ENCODE measurements at regions not wholly inside any gene's neighbourhood (a gene's known extent, or its start where the extent isn't known, plus 50 kb on each side); places are given as distances from the start of the nearest gene placed in this dataset.

- H3K27me3 Mint-ChIP-seq = no peaks in the 10 kb centered on the region
- H3K4me1 Mint-ChIP-seq (ENCODE audit: low read depth) = no peaks in the 10 kb centered on the region
- no peak for DNase-seq
- no peak overlapping the region for H3K4me3 Mint-ChIP-seq
- no peaks in the 10 kb centered on the region for H3K36me3 Mint-ChIP-seq (ENCODE audit: low read depth)
- H3K27ac Mint-ChIP-seq = no peak overlapping the region
- H3K9me3 Mint-ChIP-seq = peaks cover 12% of the 10 kb centered on the region
Observed at GRCh38 chr2:125106710-125107109, 1081.6 kb downstream of the CNTNAP5 start.

DNA sequence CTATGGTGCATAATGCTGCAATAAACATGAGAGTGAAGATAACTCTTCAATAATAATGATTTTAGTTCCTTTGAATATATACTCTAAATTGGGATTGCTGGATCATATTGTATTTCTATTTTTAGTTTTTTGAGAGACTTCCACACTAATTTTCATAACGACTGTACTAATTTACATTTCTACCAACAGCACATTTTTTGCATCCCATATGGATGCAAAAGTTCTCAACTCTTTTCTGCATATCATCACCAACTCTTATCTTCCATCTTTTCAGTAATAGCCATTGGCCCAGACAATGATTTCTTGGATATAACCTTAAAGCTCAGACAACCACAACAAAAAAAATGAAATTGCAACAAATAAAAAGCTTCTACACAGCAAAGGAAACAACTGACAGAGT lies 1082.4 kb downstream of the CNTNAP5 start:
- Mint-ChIP-seq H3K36me3 (ENCODE audit: low read depth) (no peaks in the 10 kb centered on the region), H3K4me3 (no peak overlapping the region), H3K27ac (no peak overlapping the region), H3K4me1 (ENCODE audit: low read depth) (no peaks in the 10 kb centered on the region), H3K27me3 (no peaks in the 10 kb centered on the region), H3K9me3 (peaks cover 10% of the 10 kb centered on the region)
- DNase-seq = no peak

- H3K4me1 Mint-ChIP-seq (ENCODE audit: low read depth) = no peaks in the 10 kb centered on the region
- no peaks in the 10 kb centered on the region for H3K36me3 Mint-ChIP-seq (ENCODE audit: low read depth)
- H3K27me3 Mint-ChIP-seq = no peaks in the 10 kb centered on the region
- H3K4me3 Mint-ChIP-seq = no peak overlapping the region
- H3K27ac Mint-ChIP-seq = no peak overlapping the region
- peaks cover 6% of the 10 kb centered on the region for H3K9me3 Mint-ChIP-seq
- DNase-seq = no peak
Observed at GRCh38 chr2:125108251-125108650, 1083.2 kb downstream of the CNTNAP5 start.

DNA sequence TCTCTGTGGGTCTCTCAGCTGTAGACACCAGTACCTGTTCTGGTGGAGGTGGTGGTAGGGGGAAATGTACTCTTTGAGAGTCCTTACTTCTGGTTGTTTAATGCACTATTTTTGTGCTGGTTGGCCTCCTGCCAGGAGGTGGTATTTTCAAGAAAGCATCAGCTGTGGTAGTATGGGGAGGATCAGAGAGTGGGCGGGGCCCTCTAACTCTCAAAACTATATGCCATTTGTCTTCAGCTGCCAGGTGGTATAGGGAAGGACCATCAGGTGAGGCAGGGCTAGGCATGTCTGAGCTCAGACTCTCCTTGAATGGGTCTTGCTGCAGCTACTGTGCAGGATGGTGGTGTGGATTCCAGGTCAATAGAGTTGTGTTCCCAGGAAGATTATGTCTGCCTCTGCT lies 1100.8 kb downstream of the CNTNAP5 start:
- H3K27me3 Mint-ChIP-seq = no peaks in the 10 kb centered on the region

GRCh38 chr2:125160947-125161346 lies 1135.9 kb downstream of the CNTNAP5 start:
- no peak overlapping the region for H3K27ac Mint-ChIP-seq

More for the DNA sequence above, 1100.8 kb downstream of the CNTNAP5 start:
- Mint-ChIP-seq H3K4me3 (no peak overlapping the region), H3K4me1 (ENCODE audit: low read depth) (no peaks in the 10 kb centered on the region), H3K36me3 (ENCODE audit: low read depth) (no peaks in the 10 kb centered on the region), H3K9me3 (peaks cover 37% of the 10 kb centered on the region), H3K27ac (no peak overlapping the region)
- no peak for DNase-seq

DNA sequence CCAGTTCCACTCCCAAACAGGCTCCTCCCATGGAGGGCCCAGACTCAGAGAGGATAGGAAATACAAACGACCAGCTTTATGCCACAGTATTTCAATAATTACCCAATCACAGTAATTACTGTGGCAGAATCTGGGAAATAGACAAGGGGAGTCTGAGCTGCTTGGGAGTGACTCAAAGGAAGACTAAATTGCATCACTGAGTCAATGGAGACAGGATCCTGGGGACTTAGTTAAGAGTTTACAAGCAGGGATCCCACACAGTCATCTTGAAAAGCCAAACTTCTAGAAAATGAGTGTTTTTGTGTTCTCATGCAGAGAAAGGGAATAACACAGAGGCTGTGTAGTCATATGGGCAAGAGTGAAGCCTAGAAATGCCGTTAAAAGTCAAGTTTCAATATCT lies 1142.1 kb downstream of the CNTNAP5 start:
- peaks cover 14% of the 10 kb centered on the region for H3K9me3 Mint-ChIP-seq
- no peak overlapping the region for H3K4me3 Mint-ChIP-seq
- no peaks in the 10 kb centered on the region for H3K36me3 Mint-ChIP-seq (ENCODE audit: low read depth)
- no peaks in the 10 kb centered on the region for H3K27me3 Mint-ChIP-seq
- DNase-seq = no peak
- H3K4me1 Mint-ChIP-seq (ENCODE audit: low read depth) = no peaks in the 10 kb centered on the region
- H3K27ac Mint-ChIP-seq = no peak overlapping the region

More at GRCh38 chr2:125160947-125161346, 1135.9 kb downstream of the CNTNAP5 start:
- H3K27me3 Mint-ChIP-seq = no peaks in the 10 kb centered on the region
- no peaks in the 10 kb centered on the region for H3K36me3 Mint-ChIP-seq (ENCODE audit: low read depth)
- peaks cover 15% of the 10 kb centered on the region for H3K9me3 Mint-ChIP-seq
- no peaks in the 10 kb centered on the region for H3K4me1 Mint-ChIP-seq (ENCODE audit: low read depth)
- no peak for DNase-seq
- no peak overlapping the region for H3K4me3 Mint-ChIP-seq

- H3K4me1 Mint-ChIP-seq (ENCODE audit: low read depth) = no peaks in the 10 kb centered on the region
Observed at GRCh38 chr2:125167820-125168219, 1142.7 kb downstream of the CNTNAP5 start.

GRCh38 chr2:125168442-125168841 lies 1143.4 kb downstream of the CNTNAP5 start:
- Mint-ChIP-seq H3K27ac (no peak overlapping the region), H3K4me1 (ENCODE audit: low read depth) (no peaks in the 10 kb centered on the region), H3K27me3 (no peaks in the 10 kb centered on the region), H3K36me3 (ENCODE audit: low read depth) (no peaks in the 10 kb centered on the region), H3K4me3 (no peak overlapping the region), H3K9me3 (peaks cover 14% of the 10 kb centered on the region)
- no peak for DNase-seq

More at GRCh38 chr2:125167820-125168219, 1142.7 kb downstream of the CNTNAP5 start:
- Mint-ChIP-seq H3K4me3 (no peak overlapping the region), H3K36me3 (ENCODE audit: low read depth) (no peaks in the 10 kb centered on the region), H3K27ac (no peak overlapping the region), H3K27me3 (no peaks in the 10 kb centered on the region), H3K9me3 (peaks cover 14% of the 10 kb centered on the region)
- DNase-seq = no peak

- no peak overlapping the region for H3K27ac Mint-ChIP-seq
- H3K36me3 Mint-ChIP-seq (ENCODE audit: low read depth) = no peaks in the 10 kb centered on the region
- no peak overlapping the region for H3K4me3 Mint-ChIP-seq
- no peak for DNase-seq
- no peaks in the 10 kb centered on the region for H3K4me1 Mint-ChIP-seq (ENCODE audit: low read depth)
- peaks cover 14% of the 10 kb centered on the region for H3K9me3 Mint-ChIP-seq
- no peaks in the 10 kb centered on the region for H3K27me3 Mint-ChIP-seq
Observed at GRCh38 chr2:125169022-125169763, 1144.1 kb downstream of the CNTNAP5 start.

GRCh38 chr2:125169764-125170146 lies 1144.7 kb downstream of the CNTNAP5 start:
- DNase-seq = no peak
- peaks cover 18% of the 10 kb centered on the region for H3K9me3 Mint-ChIP-seq
- H3K4me1 Mint-ChIP-seq (ENCODE audit: low read depth) = no peaks in the 10 kb centered on the region
- no peaks in the 10 kb centered on the region for H3K36me3 Mint-ChIP-seq (ENCODE audit: low read depth)
- H3K27me3 Mint-ChIP-seq = no peaks in the 10 kb centered on the region
- no peak overlapping the region for H3K27ac Mint-ChIP-seq
- no peak overlapping the region for H3K4me3 Mint-ChIP-seq

- Mint-ChIP-seq H3K9me3 (peaks cover 15% of the 10 kb centered on the region), H3K27me3 (no peaks in the 10 kb centered on the region), H3K4me1 (ENCODE audit: low read depth) (no peaks in the 10 kb centered on the region), H3K27ac (no peak overlapping the region), H3K36me3 (ENCODE audit: low read depth) (no peaks in the 10 kb centered on the region), H3K4me3 (no peak overlapping the region)
- DNase-seq = no peak
Observed at GRCh38 chr2:125172181-125172580, 1147.1 kb downstream of the CNTNAP5 start.

- DNase-seq = no peak
Observed at GRCh38 chr2:125175415-125175814, 1150.3 kb downstream of the CNTNAP5 start.

GRCh38 chr2:125185691-125186270 lies 1160.7 kb downstream of the CNTNAP5 start:
- H3K4me3 Mint-ChIP-seq = no peak overlapping the region
- H3K27me3 Mint-ChIP-seq = no peaks in the 10 kb centered on the region
- no peaks in the 10 kb centered on the region for H3K36me3 Mint-ChIP-seq (ENCODE audit: low read depth)
- DNase-seq = no peak
- no peaks in the 10 kb centered on the region for H3K4me1 Mint-ChIP-seq (ENCODE audit: low read depth)
- H3K27ac Mint-ChIP-seq = no peak overlapping the region
- peaks cover 8% of the 10 kb centered on the region for H3K9me3 Mint-ChIP-seq

More at GRCh38 chr2:125175415-125175814, 1150.3 kb downstream of the CNTNAP5 start:
- H3K27me3 Mint-ChIP-seq = no peaks in the 10 kb centered on the region
- no peak overlapping the region for H3K4me3 Mint-ChIP-seq
- H3K27ac Mint-ChIP-seq = no peak overlapping the region
- H3K36me3 Mint-ChIP-seq (ENCODE audit: low read depth) = no peaks in the 10 kb centered on the region
- H3K9me3 Mint-ChIP-seq = peaks cover 12% of the 10 kb centered on the region
- H3K4me1 Mint-ChIP-seq (ENCODE audit: low read depth) = no peaks in the 10 kb centered on the region

DNA sequence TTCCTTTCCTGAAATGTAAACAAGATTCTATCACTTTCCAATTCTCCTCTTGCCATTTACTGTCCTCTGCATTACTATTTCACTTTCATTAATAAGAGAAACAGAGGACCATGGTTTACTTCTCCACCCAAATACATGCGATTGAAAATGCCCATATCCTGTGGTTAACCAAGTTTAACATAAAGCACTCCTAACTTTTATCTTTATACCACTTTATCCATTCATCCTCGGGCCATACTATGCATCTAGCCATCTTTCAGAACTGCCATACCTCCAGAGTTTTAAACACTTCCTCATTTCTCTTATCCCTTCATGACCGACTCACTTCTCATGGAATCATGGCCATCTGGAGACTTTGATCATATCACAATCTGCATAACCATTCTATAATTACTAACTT lies 1182.3 kb downstream of the CNTNAP5 start:
- Mint-ChIP-seq H3K36me3 (ENCODE audit: low read depth) (no peaks in the 10 kb centered on the region), H3K4me1 (ENCODE audit: low read depth) (no peaks in the 10 kb centered on the region), H3K27me3 (no peaks in the 10 kb centered on the region), H3K9me3 (peaks cover 12% of the 10 kb centered on the region), H3K4me3 (no peak overlapping the region), H3K27ac (no peak overlapping the region)
- no peak for DNase-seq

DNA sequence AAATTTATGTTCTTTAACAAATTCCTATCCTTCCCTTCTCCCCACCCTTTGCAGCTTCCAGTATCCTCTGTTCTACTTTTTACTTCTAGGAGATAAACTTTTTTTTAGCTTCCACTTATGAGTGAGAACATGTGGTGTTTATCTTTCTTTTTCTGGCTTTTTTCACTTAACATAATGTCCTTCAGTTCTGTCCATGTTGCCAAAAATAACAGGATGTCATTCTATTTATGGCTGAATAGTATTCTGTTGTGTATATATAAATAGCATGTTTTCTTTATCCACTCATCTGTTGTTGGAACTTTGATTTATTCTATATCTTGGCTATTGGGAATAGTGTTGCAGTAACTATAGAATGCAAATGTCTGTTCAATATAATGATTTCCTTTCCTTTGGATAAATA lies 1191.2 kb downstream of the CNTNAP5 start:
- Mint-ChIP-seq H3K4me3 (no peak overlapping the region), H3K27ac (no peak overlapping the region), H3K36me3 (ENCODE audit: low read depth) (no peaks in the 10 kb centered on the region), H3K27me3 (no peaks in the 10 kb centered on the region), H3K9me3 (peaks cover 32% of the 10 kb centered on the region), H3K4me1 (ENCODE audit: low read depth) (no peaks in the 10 kb centered on the region)
- DNase-seq = no peak
